ENCODE measurements at regions not wholly inside any gene's neighbourhood (a gene's known extent, or its start where the extent isn't known, plus 50 kb on each side); places are given as distances from the start of the nearest gene placed in this dataset.

GRCh38 chr18:28606686-28607085 lies 429.8 kb upstream of the CDH2 start:
- DNase-seq (ENCODE audit: low spot score): no peak

DNA sequence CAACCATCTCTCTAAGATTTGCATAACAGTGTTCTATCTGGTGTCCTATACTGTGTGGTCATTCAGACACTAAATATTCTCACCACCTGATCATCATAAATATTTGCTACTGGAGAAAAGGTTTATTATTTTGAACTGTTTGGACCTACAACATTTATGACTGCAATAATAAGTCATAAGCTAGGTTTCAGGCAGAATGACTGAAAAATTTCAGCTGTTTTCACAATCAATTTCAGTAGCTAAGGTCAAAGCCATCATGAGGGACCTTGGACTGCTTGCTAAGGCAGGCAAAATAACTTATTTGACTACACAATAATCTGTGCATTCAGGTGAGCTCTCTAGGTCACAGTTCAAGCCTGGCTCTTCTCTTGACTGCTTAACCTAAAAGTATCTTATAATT lies 425.5 kb upstream of the CDH2 start:
- no peak for DNase-seq (ENCODE audit: low spot score)

DNA sequence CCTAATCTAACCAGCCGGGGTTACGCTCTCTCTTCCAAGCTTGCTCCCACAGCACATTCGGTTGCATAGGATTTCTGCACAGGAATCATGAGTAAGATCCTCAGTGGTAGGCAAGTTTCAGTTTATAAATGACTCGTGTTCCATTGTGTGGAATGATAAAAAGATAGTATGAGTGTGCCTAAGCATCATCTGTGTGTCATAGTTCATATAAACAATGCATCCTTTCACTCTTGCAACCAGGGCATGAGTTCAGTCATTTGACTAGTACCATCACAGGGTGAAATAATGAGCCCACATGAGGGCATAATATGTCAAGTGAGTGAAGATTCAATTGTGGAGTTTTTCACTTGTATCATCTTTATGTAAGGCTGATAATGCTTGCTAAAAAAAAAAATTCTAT lies 417.1 kb upstream of the CDH2 start:
- no peak for DNase-seq (ENCODE audit: low spot score)

DNA sequence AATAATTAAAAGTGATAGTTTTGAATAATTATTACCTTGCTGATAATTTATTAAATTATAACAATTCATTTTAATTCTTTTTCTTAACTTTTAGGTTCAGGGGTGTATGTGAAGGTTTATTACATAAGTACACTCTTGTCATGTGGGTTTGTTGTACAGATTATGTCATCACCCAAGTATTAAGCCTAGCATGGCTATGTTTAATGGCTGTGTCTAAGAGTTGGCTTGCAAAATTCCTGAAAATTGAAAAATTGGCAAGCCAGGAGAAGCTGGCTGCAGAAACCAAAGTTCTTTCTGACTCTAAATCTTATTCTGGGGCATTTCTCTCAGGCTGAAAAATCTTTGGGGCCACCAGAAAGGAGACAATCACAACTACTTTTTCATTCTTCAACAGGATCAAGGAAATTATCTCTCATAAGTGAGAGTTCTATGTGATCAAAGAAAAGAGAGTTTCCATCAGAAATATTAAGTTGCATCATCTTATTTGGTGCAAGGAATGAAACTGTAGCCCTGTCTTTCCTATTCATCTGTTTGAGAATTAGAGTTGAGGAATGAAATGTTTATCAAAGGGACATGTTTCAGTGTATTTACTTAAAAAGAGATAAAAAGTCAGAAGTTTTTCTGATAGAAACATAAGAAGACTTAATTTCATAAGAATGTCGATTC lies 412.1 kb upstream of the CDH2 start:
- DNase-seq (ENCODE audit: low spot score): no peak

- DNase-seq (ENCODE audit: low spot score): peak; percentile 2
Measured at GRCh38 chr18:28584731-28585130, 407.8 kb upstream of the CDH2 start.

GRCh38 chr18:28582724-28583123 lies 405.8 kb upstream of the CDH2 start:
- DNase-seq (ENCODE audit: low spot score): no peak

- DNase-seq (ENCODE audit: low spot score): no peak
Measured at GRCh38 chr18:28581521-28582071, 404.7 kb upstream of the CDH2 start.

DNA sequence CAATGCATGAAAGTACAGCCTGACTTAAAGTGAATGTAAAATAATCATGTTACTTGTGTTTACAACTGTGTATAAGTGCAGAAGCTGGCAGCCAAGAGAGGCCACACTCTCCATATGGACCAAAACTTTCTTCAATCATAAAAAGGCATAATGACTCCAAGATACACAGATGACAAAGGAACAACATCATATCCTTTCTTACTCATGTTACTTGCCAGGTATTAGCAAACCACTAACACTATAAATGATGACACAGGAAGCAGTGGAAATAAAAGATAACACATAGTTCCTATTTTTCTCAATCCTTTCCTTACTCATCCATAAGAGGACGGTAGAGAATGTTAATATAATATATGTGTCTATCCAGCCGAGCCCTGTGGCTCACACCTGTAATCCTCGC lies 400.0 kb upstream of the CDH2 start:
- DNase-seq (ENCODE audit: low spot score): no peak

- DNase-seq (ENCODE audit: low spot score): no peak
Measured at GRCh38 chr18:28575123-28575522, 398.2 kb upstream of the CDH2 start.

- DNase-seq (ENCODE audit: low spot score): no peak
Measured at GRCh38 chr18:28574175-28574574, 397.2 kb upstream of the CDH2 start.

- DNase-seq (ENCODE audit: low spot score): no peak
Measured at GRCh38 chr18:28571929-28572328, 395.0 kb upstream of the CDH2 start.

DNA sequence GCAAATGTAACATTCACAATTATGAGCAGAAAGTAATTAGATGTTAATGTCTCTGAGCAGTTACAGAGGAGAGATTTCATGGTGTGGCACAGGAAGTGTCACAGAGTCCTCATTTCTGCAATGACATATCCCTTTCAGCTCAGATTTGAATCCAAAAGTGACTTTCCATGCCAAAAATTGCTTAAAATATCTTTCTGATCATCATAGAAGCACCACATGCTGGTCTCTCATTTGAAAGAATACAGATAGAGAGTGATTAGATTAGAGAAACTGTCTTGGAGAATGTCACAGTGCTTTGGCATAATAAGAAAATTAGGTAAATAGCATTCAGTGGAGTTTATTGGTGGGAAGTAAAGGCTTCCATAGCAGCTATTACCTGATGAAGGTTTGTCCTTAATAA lies 383.4 kb upstream of the CDH2 start:
- DNase-seq (ENCODE audit: low spot score): no peak

DNA sequence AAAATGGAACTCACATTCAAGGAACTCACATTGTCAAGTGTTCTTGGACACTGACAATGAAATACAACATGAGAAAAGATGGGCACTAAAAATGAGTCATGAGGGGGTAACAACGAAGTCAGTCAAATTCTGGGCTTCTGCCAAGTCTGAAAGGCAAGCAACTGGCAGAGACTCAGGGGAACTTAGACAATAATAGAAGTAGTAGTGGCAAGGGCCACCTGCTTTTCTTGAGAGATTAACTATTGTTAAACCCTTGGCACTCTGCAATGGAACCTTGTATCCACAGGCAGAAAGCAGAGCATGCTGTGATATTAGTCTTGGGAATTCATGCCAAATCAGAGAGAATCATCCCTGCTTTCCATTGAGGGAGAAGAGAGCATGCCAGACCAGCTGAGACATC lies 382.6 kb upstream of the CDH2 start:
- no peak for DNase-seq (ENCODE audit: low spot score)

DNA sequence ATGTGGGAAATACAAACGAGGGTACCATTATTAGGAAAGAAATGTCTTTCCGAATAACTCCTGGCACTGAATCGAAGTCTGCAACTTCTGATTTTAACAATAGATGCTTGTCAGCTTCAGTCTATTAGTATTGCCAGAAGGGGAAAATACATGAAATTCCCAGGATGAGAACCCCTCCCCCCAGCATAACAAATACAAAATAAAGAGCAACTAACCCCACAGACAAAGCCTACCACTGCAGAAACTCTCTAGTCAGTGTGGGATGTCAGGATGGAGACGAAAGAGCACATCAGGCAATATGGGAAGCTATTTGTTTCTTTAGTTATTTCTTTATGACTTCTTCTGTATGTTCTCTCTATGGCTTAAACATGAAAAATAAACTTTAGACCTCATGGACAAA lies 365.0 kb upstream of the CDH2 start:
- DNase-seq (ENCODE audit: low spot score): no peak

DNA sequence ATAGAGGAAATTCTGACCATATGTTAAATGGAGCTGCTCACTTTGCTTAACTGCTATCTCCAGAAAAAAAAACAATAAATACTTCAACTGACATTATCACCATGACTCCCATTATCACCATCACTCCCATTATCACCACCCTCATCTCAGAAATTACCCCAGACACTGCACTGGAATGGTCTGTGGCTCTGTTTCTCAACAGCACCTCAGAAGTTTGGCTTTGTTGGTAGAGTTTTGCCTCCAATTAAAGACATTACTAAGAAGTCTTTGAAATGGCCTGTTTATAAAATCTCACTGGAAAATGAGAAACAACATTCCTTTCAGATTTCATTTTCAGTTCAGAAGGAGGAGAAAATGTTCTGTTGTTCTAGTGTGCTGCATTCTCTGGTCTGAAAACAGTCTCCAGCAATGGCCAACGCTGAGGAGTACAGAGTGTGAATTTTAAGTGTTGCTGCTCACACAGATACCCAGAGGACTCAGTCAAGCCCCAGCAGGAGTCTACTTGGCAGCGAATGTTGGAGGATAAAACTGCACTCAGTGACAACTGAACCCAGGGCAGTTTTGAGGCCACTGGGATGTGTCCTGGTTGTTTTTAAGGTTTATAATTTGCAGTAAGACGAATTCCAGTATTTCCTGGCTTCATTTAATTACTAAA lies 364.5 kb upstream of the CDH2 start:
- no peak for DNase-seq (ENCODE audit: low spot score)

- DNase-seq (ENCODE audit: low spot score): no peak
Measured at GRCh38 chr18:28529644-28530043, 352.7 kb upstream of the CDH2 start.

DNA sequence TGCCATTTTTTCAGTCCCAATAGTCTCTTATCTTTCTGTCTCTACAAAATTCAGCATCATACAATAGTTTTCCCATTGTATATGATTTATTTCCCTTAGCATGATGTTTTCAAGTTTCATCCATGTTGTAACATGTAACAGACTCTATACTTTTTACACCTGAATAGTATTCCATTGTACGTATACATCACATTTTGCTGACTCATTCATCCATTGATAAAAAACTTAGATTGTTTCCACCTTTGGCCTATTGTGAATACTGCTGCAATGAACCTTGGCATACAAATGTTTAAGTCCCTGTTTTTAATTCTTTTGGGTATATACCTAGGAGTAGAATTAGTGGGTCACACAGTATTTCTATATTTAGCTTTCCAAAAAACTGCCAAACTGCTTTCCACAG lies 349.3 kb upstream of the CDH2 start:
- DNase-seq (ENCODE audit: low spot score): no peak

- DNase-seq (ENCODE audit: low spot score): no peak
Measured at GRCh38 chr18:28523758-28524475, 347.0 kb upstream of the CDH2 start.

DNA sequence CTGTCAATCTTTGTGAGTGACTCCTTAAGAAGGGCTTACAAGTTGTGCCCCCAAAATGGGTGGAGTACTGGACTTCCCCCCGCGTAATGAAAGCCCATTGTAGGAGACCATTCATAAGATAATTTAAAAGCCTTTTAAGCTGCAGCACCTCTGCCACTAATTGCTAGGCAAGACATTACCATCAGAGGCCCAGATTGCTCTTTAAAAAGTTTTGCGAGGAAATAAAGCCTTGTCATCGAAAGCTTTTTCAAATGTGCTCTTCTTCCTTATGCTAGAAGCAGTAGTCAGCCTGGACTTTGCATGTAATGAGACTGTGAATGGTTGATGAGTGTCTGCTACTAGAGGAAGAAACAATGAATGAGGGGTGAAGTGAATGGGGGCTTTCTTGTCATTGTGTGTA lies 345.3 kb upstream of the CDH2 start:
- no peak for DNase-seq (ENCODE audit: low spot score)

- DNase-seq (ENCODE audit: low spot score): no peak
Measured at GRCh38 chr18:28519997-28520396, 343.1 kb upstream of the CDH2 start.

GRCh38 chr18:28514699-28515098 lies 337.8 kb upstream of the CDH2 start:
- peak; percentile 7 for DNase-seq (ENCODE audit: low spot score)

DNA sequence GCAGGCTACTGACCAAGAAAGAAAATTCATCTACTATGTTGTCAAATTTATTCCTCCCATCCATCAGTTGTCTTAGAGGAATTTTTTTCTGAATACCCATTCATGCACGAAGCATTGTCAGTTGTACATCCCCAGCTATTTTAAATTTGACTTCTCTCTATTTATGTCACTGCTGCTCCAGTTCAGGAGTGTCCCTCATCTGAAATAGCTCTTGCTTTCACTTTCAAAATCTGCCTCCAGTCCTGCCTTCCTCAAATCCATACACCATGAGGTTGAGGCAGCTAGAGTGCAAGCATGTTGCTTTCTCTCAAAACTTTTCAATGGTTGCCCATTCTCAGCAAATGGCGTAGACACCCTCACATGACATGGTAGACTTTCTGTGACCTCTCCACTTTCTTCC lies 335.4 kb upstream of the CDH2 start:
- DNase-seq (ENCODE audit: low spot score): no peak

- peak; percentile 7 for DNase-seq (ENCODE audit: low spot score)
Measured at GRCh38 chr18:28511413-28511821, 334.5 kb upstream of the CDH2 start.
